ENCODE measurements at regions not wholly inside any gene's neighbourhood (a gene's known extent, or its start where the extent isn't known, plus 50 kb on each side); places are given as distances from the start of the nearest gene placed in this dataset.

GRCh38 chr10:71136036-71136721, 76.2 kb upstream of the UNC5B start:
- POLR2A ChIA-PET, result no interaction called here
- Histone ChIP-seq H4K20me1 (replicated peaks; ENCODE audit: control insufficient read depth, insufficient read depth, low read length) (no peaks in the 10 kb centered on the region; the same call in 1 of the 2 replicates), H3K27me3 (ENCODE audit: control insufficient read depth in 2 of 2, insufficient read depth in 2 of 2, low read length in 2 of 2) (peaks cover 12 to 83% of the 10 kb centered on the region in 2 experiments; a peak in 4 of 5 replicates), H3K4me3 (no peak overlapping the region), H3K9me3 (replicated peaks; ENCODE audit: control insufficient read depth, insufficient read depth, low read depth, low read length) (no peaks in the 10 kb centered on the region), H2AFZ (ENCODE audit: low read depth, low read length) (no peak overlapping the region), H3K4me1 (replicated peaks in 1 of 2; ENCODE audit: control insufficient read depth in 2 of 2, insufficient read depth in 2 of 2, low read length in 2 of 2) (no peaks in the 10 kb centered on the region), H3K36me3 (ENCODE audit: control insufficient read depth, insufficient read depth, low read length) (no peaks in the 10 kb centered on the region), H3K27ac (ENCODE audit: extremely low read depth, low read depth, low read length) (no peak overlapping the region), H3K4me2 (ENCODE audit: insufficient read depth, low read length) (no peak overlapping the region), H3K79me2 (ENCODE audit: control insufficient read depth, insufficient read depth, low read length) (no peaks in the 10 kb centered on the region), H3K9ac (ENCODE audit: insufficient read depth in 1 of 2, low read depth in 2 of 2, low read length in 2 of 2) (no peak overlapping the region), H3K9me1 (ENCODE audit: control insufficient read depth, insufficient read depth, low read length) (no peaks in the 10 kb centered on the region)
- 2% methylated on average over 8 of the region's 8 CpGs for WGBS (ENCODE audit: insufficient coverage, low coverage, missing lambda C conversion rate)
- in situ Hi-C loops (cut with MboI), result no loop called here
- no peak for FAIRE-seq
- intact Hi-C loops (cut with micrococcal nuclease), result no loop called here
- BruUV-seq (replicated peaks), result no TSS peak
- no peak for ATAC-seq
- CTCF ChIA-PET (ENCODE audit: low intra/inter-chr PET ratio), result no interaction called here
- no peak for DNase-seq (ENCODE audit: extremely low read depth in 1 of 4, low spot score in 3 of 4)
- TF ChIP-seq FOXK2 (conservative IDR thresholded peaks at IDR 0.05 in 1 of 2, IDR thresholded peaks at IDR 0.05 in 1 of 2; ENCODE audit: low read depth in 2 of 2) (no peak), NELFE (IDR thresholded peaks at IDR 0.05; ENCODE audit: insufficient read depth, insufficient read length) (no peak), POLR3A (IDR thresholded peaks at IDR 0.05; ENCODE audit: borderline replicate concordance, extremely low read depth, insufficient read depth, insufficient read length) (no peak), ZNF780A (CRISPR knock-in tag; IDR thresholded peaks at IDR 0.05) (no peak), SRSF1 (IDR thresholded peaks at IDR 0.05; ENCODE audit: low read depth, low read length) (no peak), MXI1 (IDR thresholded peaks at IDR 0.05; ENCODE audit: low read depth, low read length) (no peak), DIDO1 (tag; IDR thresholded peaks at IDR 0.05; ENCODE audit: low read depth) (no peak)
- TF ChIP-seq, protein P1, sequence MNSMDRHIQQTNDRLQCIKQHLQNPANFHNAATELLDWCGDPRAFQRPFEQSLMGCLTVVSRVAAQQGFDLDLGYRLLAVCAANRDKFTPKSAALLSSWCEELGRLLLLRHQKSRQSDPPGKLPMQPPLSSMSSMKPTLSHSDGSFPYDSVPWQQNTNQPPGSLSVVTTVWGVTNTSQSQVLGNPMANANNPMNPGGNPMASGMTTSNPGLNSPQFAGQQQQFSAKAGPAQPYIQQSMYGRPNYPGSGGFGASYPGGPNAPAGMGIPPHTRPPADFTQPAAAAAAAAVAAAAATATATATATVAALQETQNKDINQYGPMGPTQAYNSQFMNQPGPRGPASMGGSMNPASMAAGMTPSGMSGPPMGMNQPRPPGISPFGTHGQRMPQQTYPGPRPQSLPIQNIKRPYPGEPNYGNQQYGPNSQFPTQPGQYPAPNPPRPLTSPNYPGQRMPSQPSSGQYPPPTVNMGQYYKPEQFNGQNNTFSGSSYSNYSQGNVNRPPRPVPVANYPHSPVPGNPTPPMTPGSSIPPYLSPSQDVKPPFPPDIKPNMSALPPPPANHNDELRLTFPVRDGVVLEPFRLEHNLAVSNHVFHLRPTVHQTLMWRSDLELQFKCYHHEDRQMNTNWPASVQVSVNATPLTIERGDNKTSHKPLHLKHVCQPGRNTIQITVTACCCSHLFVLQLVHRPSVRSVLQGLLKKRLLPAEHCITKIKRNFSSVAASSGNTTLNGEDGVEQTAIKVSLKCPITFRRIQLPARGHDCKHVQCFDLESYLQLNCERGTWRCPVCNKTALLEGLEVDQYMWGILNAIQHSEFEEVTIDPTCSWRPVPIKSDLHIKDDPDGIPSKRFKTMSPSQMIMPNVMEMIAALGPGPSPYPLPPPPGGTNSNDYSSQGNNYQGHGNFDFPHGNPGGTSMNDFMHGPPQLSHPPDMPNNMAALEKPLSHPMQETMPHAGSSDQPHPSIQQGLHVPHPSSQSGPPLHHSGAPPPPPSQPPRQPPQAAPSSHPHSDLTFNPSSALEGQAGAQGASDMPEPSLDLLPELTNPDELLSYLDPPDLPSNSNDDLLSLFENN (IDR thresholded peaks at IDR 0.05; ENCODE audit: low read depth in 2 of 2, low read length in 2 of 2), result no peak

Data from K562 (cell line).